DND-41 (cell line): ENCODE measurements at regions not wholly inside any gene's neighbourhood (a gene's known extent, or its start where the extent isn't known, plus 50 kb on each side); places are given as distances from the start of the nearest gene placed in this dataset.

Experiments used
- ATAC-seq: fragments of 200-7000 bp; cut with Tn5 transposase; 3 replicates; pipeline ENCODE4 v1.9.1; 2021; ENCODE audit warnings: low read depth; ENCODE audit not compliant: insufficient read depth
- DNase-seq: peaks from one replicate; pipeline ENCODE4 v3.0.0-alpha.2; 2020
- H2AFZ ChIP-seq: 2 replicates; pipeline ENCODE4 v1.6.0; 2012; ENCODE audit warnings: low read depth, low read length
- H3K27ac ChIP-seq: 2 replicates; pipeline ENCODE4 v1.5.1; 2012; ENCODE audit warnings: low read length, inconsistent platforms
- H3K27me3 ChIP-seq: fragments of 200-600 bp; sonication (generic); 2 replicates; pipeline ENCODE4 v1.6.0; 2012; ENCODE audit warnings: low read length, mild to moderate bottlenecking, inconsistent platforms; ENCODE audit not compliant: insufficient read depth, poor library complexity
- H3K36me3 ChIP-seq: 2 replicates; pipeline ENCODE4 v1.5.1; 2012; ENCODE audit warnings: low read length, inconsistent platforms; ENCODE audit not compliant: insufficient read depth
- H3K4me1 ChIP-seq: 2 replicates; pipeline ENCODE4 v1.5.1; 2012; ENCODE audit warnings: mild to moderate bottlenecking, low read length; ENCODE audit not compliant: insufficient read depth
- H3K4me2 ChIP-seq: 2 replicates; pipeline ENCODE4 v1.6.0; 2012; ENCODE audit warnings: mild to moderate bottlenecking, moderate library complexity, low read length, inconsistent platforms; ENCODE audit not compliant: insufficient read depth
- H3K4me3 ChIP-seq, 2 experiments: fragments of 200-600 bp in 1 of 2; shearing (Covaris generic) in 1 of 2; 2 replicates each; pipeline ENCODE4 v1.5.1; 2012 to 2016; ENCODE audit warnings: inconsistent platforms in 2 of 2, low read length in 2 of 2, mild to moderate bottlenecking in 2 of 2, low read depth in 1 of 2, moderate library complexity in 1 of 2
- H3K79me2 ChIP-seq: 2 replicates; pipeline ENCODE4 v1.6.0; 2012; ENCODE audit warnings: low read length, inconsistent platforms; ENCODE audit not compliant: insufficient read depth
- H3K9ac ChIP-seq: 2 replicates; pipeline ENCODE4 v1.6.0; 2012; ENCODE audit warnings: low read depth, mild to moderate bottlenecking, inconsistent platforms, low read length, moderate library complexity
- H3K9me3 ChIP-seq: 2 replicates; pipeline ENCODE4 v1.5.1; 2012; ENCODE audit warnings: low read length, moderate library complexity, mild to moderate bottlenecking, inconsistent platforms; ENCODE audit not compliant: insufficient read depth, severe bottlenecking
- H4K20me1 ChIP-seq: 2 replicates; pipeline ENCODE4 v1.6.0; 2012; ENCODE audit warnings: low read length; ENCODE audit not compliant: insufficient read depth
- EZH2 ChIP-seq: IDR thresholded peaks from 3 replicates; pipeline ENCODE4 v1.6.1; 2012; ENCODE audit warnings: borderline replicate concordance, low read depth, mild to moderate bottlenecking, moderate library complexity, low read length, inconsistent platforms; ENCODE audit not compliant: severe bottlenecking
- TF ChIP-seq, protein P1 (sequence below): IDR thresholded peaks from 2 replicates; pipeline ENCODE4 v1.5.1; 2012; ENCODE audit warnings: borderline replicate concordance, low read length, moderate library complexity, mild to moderate bottlenecking; ENCODE audit not compliant: poor library complexity, severe bottlenecking; ENCODE audit errors: extremely low read depth

DNA sequence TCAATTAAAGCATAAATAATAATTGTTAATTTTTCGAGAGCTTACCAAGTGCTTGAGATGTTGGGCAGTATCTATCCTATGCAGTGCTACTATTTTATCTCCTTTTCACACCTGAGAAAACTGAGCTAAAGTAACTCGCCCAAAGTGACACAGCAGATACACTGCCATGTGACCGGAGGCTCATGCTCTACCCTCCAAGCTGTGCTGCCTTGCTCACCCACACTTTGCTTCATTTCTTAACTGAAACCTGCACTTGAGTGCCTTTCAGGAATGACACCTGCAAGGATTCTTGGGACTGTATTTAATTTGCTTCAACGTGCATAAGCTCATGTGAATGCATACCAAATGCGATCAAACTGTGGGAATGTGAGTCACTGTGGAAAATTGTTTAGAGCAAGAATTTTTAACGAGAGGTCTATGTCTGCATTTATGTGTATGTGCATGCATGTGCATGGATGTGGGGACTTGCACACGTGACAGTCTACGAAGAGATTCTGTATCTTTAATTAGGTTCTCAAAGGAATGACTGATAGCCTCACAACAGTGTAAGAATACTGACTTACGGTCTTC, 119.2 kb downstream of the ADCYAP1R1 start:
- DNase-seq (no peak), ATAC-seq (no peak)
- Histone ChIP-seq H3K9ac (no peak overlapping the region), H3K4me1 (no peaks in the 10 kb centered on the region), H3K27me3 (no peaks in the 10 kb centered on the region), H3K27ac (no peak overlapping the region), H3K9me3 (no peaks in the 10 kb centered on the region), H4K20me1 (no peaks in the 10 kb centered on the region), H3K36me3 (no peaks in the 10 kb centered on the region), H3K4me3 (no peak overlapping the region), H3K79me2 (no peaks in the 10 kb centered on the region), H3K4me2 (no peak overlapping the region), H2AFZ (no peak overlapping the region)
- TF ChIP-seq EZH2 = no peak
- TF ChIP-seq, protein P1, sequence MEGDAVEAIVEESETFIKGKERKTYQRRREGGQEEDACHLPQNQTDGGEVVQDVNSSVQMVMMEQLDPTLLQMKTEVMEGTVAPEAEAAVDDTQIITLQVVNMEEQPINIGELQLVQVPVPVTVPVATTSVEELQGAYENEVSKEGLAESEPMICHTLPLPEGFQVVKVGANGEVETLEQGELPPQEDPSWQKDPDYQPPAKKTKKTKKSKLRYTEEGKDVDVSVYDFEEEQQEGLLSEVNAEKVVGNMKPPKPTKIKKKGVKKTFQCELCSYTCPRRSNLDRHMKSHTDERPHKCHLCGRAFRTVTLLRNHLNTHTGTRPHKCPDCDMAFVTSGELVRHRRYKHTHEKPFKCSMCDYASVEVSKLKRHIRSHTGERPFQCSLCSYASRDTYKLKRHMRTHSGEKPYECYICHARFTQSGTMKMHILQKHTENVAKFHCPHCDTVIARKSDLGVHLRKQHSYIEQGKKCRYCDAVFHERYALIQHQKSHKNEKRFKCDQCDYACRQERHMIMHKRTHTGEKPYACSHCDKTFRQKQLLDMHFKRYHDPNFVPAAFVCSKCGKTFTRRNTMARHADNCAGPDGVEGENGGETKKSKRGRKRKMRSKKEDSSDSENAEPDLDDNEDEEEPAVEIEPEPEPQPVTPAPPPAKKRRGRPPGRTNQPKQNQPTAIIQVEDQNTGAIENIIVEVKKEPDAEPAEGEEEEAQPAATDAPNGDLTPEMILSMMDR = no peak
